Femur (tissue), 1 donor: ENCODE measurements at regions not wholly inside any gene's neighbourhood (a gene's known extent, or its start where the extent isn't known, plus 50 kb on each side); places are given as distances from the start of the nearest gene placed in this dataset.
"Not testable (repeated sequence)": the region's sequence is repeated elsewhere in the genome, so short reads cannot be mapped to it uniquely, and the experiment has no call there.

Source experiments
- DNase-seq: peaks from one replicate; pipeline ENCODE4 v3.0.0-alpha.2; 2017

GRCh38 chr2:198909525-198910267 lies 548.0 kb downstream of the SATB2 start:
- no peak for DNase-seq

DNA sequence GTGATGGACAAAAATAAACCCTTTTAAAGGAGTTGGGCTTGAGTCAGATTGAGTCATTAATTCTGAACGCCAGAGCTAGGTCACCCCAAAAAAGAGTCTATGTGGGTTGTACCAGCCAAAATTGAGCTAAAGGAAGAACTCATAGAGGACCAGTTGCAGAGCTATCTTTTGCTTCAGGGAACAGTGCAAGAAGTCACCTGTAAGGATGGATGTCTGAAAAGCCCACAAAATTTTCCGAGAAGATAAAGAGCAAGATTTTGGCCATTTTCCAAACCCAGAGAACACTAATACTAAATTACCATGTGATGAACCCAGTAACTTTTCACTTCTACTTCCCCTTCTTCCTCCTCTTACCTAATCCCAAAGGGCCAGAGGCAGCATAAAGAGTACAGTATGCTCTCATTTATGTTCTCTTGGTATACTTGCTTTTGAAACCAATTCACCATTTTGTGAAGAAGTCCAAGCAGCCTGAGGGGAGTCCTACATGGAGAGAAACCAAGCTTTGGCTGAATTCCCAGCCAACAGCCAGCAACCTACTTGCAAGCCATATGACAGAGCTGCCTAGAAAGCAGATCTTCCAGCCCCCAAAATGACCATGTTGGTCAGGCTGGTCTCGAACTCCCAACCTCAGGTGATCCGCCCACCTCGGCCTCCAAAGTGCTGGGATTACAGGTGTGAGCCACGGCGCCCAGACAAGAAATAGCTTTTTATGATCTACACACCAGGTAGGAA lies 551.7 kb downstream of the SATB2 start:
- DNase-seq: no peak

DNA sequence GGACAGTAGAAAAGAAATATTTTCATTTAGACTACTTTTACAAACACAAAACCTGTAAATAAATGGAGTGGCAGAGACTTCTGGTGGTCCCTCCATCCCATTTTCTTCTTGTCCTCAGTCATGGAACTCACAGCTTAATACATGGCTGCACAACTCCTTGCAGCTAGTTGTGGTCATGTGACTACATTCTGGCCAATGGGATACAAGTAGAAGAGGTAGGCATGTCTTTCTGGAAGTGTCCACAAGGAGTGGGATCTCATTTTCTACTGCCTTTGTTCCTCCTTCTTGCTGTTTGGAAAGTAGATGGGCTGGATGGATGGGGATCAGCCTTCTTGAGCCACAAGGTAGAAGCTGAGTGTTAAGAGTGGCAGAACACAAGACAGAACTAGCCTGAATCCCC lies 555.8 kb downstream of the SATB2 start:
- no peak for DNase-seq

DNA sequence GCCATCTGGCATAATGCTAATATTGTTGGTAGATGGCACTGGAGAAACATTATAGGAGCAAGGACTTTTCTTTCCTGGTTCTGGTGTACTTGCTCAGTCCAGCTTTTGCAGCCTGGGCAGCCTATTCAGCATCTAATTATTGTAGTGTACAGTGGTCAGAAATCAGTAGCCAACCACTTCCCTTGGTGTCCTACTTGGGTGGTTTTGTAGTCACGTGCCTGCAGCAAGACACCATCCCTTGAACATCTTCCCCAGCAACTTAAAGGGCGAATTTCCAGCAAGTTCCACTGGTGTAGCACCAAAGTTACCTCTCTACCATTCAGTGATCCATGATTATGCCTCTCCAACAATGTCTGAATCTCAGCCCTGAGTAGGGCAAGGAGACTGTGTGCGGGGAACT lies 557.6 kb downstream of the SATB2 start:
- DNase-seq: no peak

- DNase-seq: no peak
Measured at GRCh38 chr2:198890490-198890889, 567.2 kb downstream of the SATB2 start.

GRCh38 chr2:198883604-198884003 lies 574.1 kb downstream of the SATB2 start:
- DNase-seq: no peak

GRCh38 chr2:198880986-198881385 lies 576.8 kb downstream of the SATB2 start:
- no peak for DNase-seq

DNA sequence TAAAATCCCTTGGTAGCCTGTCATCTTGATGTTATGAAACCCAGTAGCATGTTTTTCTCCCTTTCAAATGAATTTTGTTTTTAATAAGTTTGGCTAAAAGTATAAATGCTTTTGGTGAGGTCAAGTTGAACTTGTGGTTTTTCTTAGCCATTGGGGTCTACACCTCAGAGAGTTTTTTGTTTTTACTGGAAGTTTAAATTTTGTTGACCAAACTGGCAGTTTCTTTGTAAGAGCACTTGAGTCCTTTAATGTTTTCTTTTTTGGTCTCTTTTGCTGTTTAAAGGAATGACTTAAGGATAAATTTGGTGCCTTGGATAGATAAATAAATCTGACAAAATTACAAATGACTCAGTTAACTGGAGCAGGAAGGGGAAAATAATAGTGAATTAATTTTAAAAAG lies 577.3 kb downstream of the SATB2 start:
- DNase-seq: no peak

- DNase-seq: no peak
Measured at GRCh38 chr2:198874472-198874858, 583.3 kb downstream of the SATB2 start.

- DNase-seq: no peak
Measured at GRCh38 chr2:198873503-198874471, 584.0 kb downstream of the SATB2 start.

- no peak for DNase-seq
Measured at GRCh38 chr2:198863655-198864054, 594.1 kb downstream of the SATB2 start.

- no peak for DNase-seq
Measured at GRCh38 chr2:198861080-198861479, 596.7 kb downstream of the SATB2 start.

DNA sequence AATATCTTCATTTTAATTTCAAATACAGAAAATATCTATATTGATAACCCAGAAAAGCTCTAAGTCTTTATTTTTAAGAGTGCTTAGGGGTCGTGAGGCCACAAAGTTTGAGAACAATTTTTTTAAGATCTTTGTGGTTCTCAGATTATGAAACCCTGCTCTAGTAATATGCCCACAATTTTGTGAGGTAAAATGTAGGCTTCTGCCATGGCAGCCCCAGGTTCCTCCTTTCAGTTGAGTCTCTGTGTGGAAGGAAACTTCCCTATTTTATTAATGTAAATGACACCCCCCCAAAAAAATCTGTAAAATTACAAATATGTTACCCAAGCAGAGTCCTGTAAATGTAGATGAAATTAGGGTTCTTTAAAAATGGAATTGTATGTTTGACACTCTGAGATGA lies 600.5 kb downstream of the SATB2 start:
- DNase-seq: no peak

DNA sequence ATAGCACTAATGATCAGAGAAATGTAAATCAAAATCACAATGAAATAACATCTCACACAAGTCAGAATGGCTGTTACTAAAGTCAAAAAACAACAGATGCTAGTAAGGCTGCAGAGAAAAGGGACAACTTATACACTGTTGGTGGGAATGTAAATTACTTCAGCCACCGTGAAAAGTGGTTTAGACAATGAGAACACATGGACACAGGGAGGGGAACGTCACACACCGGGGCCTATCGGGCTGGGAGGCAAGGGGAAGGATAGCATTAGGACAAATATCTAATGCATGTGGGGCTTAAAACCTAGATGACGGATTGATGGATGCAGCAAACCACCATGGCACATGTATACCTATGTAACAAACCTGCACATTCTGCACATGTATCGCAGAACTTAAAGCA lies 602.0 kb downstream of the SATB2 start:
- not testable (repeated sequence) for DNase-seq

GRCh38 chr2:198852248-198852647 lies 605.5 kb downstream of the SATB2 start:
- DNase-seq: no peak

GRCh38 chr2:198825534-198825933 lies 632.2 kb downstream of the SATB2 start:
- no peak for DNase-seq

DNA sequence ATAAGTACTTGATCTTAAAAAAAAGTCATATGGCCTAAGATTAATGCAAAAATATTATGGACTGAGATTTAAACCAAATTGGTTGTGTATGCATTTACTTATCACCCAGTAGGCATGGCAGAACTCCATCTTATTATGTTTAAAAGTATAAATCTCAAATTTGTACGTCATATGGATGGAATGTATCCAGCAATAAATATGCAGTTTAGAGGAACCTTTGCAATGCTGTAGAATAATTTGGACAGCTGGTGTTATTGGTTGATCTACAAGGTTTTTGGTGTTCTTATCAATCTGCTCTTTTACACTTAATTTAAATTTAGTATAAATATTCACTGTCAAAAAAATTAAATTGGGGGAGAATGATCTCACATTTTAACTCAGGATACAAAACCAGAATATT lies 640.2 kb downstream of the SATB2 start:
- DNase-seq: no peak

DNA sequence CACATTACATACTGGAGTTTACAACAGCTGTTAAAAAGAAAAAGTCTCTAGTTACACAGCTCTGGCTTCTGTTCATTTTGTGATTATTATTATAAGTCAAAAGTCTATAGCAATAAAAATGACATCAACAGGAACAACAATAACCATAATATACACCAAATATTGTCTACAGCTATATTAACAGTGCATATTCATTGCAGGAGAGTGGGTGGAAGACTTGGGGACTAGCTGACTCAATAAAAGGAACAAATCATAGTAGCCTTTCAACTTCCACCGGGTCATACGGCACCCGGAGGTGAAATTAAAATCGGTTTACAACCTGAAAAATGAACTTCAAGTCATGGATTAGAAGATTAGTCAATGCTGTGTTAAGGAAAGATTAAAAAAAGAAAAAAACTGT lies 642.1 kb downstream of the SATB2 start:
- no peak for DNase-seq

- DNase-seq: no peak
Measured at GRCh38 chr2:198811198-198811597, 646.5 kb downstream of the SATB2 start.

DNA sequence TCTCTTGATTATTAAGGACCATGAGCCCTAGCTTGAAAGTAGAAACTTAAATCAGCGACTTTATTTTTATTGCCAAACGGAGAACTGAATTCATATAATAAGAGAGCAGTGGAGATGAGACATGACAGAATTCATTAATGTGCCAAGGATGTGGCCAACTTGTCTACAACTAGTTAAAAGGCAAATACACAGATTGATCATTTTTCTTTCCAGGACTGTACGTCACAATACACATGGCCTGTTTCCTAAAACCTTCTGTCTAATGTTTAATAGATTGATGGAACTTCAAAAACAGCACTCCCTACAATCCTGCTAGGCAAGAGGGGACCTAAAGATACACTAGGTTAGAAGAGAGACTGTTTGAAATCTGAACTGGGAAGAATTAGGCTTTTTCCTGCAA lies 647.8 kb downstream of the SATB2 start:
- no peak for DNase-seq

- no peak for DNase-seq
Measured at GRCh38 chr2:198807131-198807530, 650.6 kb downstream of the SATB2 start.

GRCh38 chr2:198795419-198795818 lies 662.3 kb downstream of the SATB2 start:
- DNase-seq: no peak

DNA sequence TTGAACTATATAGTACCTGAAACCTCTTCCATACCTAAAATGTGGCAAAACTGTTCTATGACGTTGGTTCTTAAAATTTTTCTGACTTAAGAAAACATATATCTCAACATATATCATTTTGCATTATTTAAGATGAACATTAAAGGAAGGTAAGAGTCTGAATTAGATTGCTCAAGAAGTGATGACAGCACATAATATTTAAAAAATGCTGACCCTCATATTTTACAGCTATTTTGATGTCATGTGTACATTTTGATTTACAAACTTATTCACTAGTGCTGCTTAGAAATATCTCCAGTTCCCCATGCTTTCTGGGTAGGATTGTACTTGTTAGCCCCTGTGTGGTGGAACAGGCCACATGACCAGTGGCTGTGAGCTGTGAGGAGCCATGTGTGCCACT lies 666.1 kb downstream of the SATB2 start:
- no peak for DNase-seq
